ENCODE measurements at regions not wholly inside any gene's neighbourhood (a gene's known extent, or its start where the extent isn't known, plus 50 kb on each side); places are given as distances from the start of the nearest gene placed in this dataset.

DNA sequence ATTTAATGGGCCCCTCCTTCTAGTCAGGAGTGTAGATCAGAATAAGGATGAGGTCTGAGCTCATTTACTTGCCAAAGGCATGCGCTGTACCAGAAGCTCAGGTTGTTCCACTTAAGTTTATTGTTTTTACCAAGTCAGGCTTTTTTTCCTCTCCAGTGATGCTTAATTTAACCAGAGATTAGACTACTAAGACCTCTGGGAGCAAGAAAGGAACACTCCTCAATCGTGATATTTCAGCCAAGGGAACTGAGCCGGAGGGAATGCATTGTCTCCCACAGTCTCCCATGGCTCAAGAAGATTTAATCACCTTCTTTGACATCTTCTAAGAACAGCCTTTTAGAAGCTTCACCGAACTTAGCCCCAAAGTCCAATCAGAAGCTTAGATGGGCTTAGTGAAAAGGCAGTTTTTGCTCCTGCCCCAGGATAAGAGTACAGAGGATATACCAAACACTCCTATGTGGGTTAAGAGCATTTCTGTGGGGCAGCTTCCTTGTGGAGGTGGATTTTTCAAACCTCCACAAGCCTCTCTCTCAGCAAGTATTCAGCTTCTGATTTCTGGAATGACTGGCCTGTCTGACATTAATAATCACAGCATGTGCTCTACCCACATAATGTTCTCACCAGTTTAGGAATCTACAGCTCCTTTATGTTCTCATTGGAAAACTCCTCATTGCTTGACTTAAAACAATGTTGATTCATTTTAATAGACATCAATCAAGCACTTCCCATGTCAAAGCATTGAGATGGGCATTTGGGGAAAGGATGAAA is 322.7 kb downstream of the SUCLA2 start:
- Histone ChIP-seq H3K9me3 (no peaks in the 10 kb centered on the region), H3K4me1 (no peaks in the 10 kb centered on the region), H3K27me3 (no peaks in the 10 kb centered on the region), H3K27ac (no peak overlapping the region), H3K4me3 (no peak overlapping the region), H3K36me3 (no peaks in the 10 kb centered on the region)
- TF ChIP-seq CTCF (IDR thresholded peaks at IDR 0.05) (no peak), POLR2A (IDR thresholded peaks at IDR 0.05) (no peak), POLR2AphosphoS5 (IDR thresholded peaks at IDR 0.05; ENCODE audit: insufficient read depth in 1 of 2, low read depth in 1 of 2) (no peak)
- intact Hi-C loops (cut with DNase I), result no loop called here
- no peak for DNase-seq (ENCODE audit: extremely low spot score in 2 of 2)

DNA sequence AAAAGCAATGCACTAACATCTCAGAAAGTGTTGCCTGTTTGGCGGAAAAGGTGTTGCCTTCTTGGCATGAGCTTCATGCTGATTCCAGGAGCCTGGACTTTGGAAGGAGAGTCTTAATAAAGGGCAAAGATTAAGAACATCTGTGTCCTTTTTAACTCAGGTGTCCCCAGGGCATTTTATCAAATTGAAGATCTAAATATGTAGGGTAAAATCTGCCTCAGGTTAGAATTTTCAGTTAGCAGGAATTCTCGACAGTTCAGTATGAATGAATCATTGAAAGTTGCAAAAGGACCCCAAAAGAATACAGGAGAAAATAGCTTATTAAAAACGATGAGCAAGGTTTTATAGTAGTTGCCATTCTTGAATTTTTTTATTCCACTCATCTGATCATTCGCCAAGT is 325.2 kb downstream of the SUCLA2 start:
- TF ChIP-seq POLR2A (IDR thresholded peaks at IDR 0.05) (no peak), CTCF (IDR thresholded peaks at IDR 0.05) (no peak), POLR2AphosphoS5 (IDR thresholded peaks at IDR 0.05; ENCODE audit: insufficient read depth in 1 of 2, low read depth in 1 of 2) (no peak)
- no peak for DNase-seq (ENCODE audit: extremely low spot score in 2 of 2)
- Histone ChIP-seq H3K4me1 (no peaks in the 10 kb centered on the region), H3K9me3 (no peaks in the 10 kb centered on the region), H3K27me3 (no peaks in the 10 kb centered on the region), H3K36me3 (no peaks in the 10 kb centered on the region), H3K27ac (no peak overlapping the region), H3K4me3 (no peak overlapping the region)
- intact Hi-C loops (cut with DNase I), result no loop called here

- peak; percentile 23 to 46 for TF ChIP-seq POLR2AphosphoS5 (IDR thresholded peaks at IDR 0.05; ENCODE audit: insufficient read depth in 1 of 2, low read depth in 1 of 2)
- TF ChIP-seq POLR2A (IDR thresholded peaks at IDR 0.05), result no peak
- Histone ChIP-seq H3K27me3 (no peaks in the 10 kb centered on the region), H3K27ac (peak overlapping the region; percentile 54), H3K9me3 (no peaks in the 10 kb centered on the region), H3K4me3 (no peak overlapping the region), H3K4me1 (no peaks in the 10 kb centered on the region), H3K36me3 (no peaks in the 10 kb centered on the region)
- intact Hi-C loops (cut with DNase I), result no loop called here
- no peak for DNase-seq (ENCODE audit: extremely low spot score in 2 of 2)
These were observed 327.8 kb downstream of the SUCLA2 start for GRCh38 chr13:47673009-47673850.

DNA sequence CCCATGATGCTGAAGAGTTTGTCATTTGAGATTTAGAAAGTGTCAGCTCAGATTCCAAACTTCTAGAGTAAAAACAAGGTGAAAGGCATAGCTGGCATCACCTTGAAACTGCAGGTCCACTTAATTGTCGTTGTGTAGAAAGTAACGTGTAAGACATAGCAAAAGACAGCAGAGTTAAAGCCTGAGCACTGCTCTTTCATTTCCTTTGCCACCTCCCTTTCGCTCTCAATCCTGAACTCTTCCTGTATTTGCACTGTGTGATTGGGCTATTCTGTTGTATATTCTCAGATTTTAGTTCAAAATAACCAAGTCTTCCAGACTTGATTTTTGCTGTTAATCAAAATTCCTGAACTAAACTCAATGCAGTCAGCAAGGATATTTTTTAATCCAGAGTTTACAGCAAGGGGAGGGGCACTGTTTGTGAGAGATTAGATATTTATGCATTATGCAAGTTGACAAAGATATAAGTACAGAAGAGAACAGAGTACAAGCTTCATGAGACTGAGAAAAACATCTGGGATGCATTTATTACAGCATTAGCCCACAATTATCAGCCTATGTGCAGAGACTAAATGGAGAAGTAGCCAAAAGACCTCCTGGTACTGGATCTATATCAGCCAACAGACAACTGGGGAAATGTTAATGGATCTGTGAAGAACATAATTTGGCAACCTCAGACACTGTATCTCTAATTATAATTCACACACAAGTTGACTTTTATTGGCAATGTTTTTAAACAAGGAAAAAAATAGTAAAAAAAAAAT is 328.6 kb downstream of the SUCLA2 start:
- Histone ChIP-seq H3K36me3 (no peaks in the 10 kb centered on the region), H3K4me1 (no peaks in the 10 kb centered on the region), H3K27ac (peak overlapping the region; percentile 54), H3K27me3 (no peaks in the 10 kb centered on the region), H3K4me3 (no peak overlapping the region), H3K9me3 (no peaks in the 10 kb centered on the region)
- TF ChIP-seq CTCF (IDR thresholded peaks at IDR 0.05) (no peak), POLR2AphosphoS5 (IDR thresholded peaks at IDR 0.05; ENCODE audit: insufficient read depth in 1 of 2, low read depth in 1 of 2) (peak in 1 of 2 donors; percentile 20)
- intact Hi-C loops (cut with DNase I), result no loop called here
- DNase-seq (ENCODE audit: extremely low spot score in 2 of 2), result no peak

GRCh38 chr13:47671776-47672175 is 329.3 kb downstream of the SUCLA2 start:
- peak overlapping the region; percentile 54 for H3K27ac ChIP-seq

More at GRCh38 chr13:47671776-47672175, 329.3 kb downstream of the SUCLA2 start:
- DNase-seq (ENCODE audit: extremely low spot score in 2 of 2), result no peak
- H3K27me3 ChIP-seq, result no peaks in the 10 kb centered on the region
- H3K9me3 ChIP-seq, result no peaks in the 10 kb centered on the region
- H3K36me3 ChIP-seq, result no peaks in the 10 kb centered on the region
- TF ChIP-seq POLR2AphosphoS5 (IDR thresholded peaks at IDR 0.05; ENCODE audit: insufficient read depth in 1 of 2, low read depth in 1 of 2), result no peak
- no peak for TF ChIP-seq POLR2A (IDR thresholded peaks at IDR 0.05)
- no peak for TF ChIP-seq CTCF (IDR thresholded peaks at IDR 0.05)
- intact Hi-C loops (cut with DNase I), result no loop called here
- no peaks in the 10 kb centered on the region for H3K4me1 ChIP-seq
- H3K4me3 ChIP-seq, result no peak overlapping the region

All from vagina (tissue), 2 donors.